OCI-LY1 (cell line): ENCODE measurements at regions not wholly inside any gene's neighbourhood (a gene's known extent, or its start where the extent isn't known, plus 50 kb on each side); places are given as distances from the start of the nearest gene placed in this dataset.

Experiments
- EZH2 ChIP-seq: fragments of 200-600 bp; sonication (generic), shearing (Covaris generic); IDR thresholded peaks from 2 replicates; pipeline ENCODE4 v1.8.0; 2017; ENCODE audit warnings: borderline replicate concordance, mixed run types, mild to moderate bottlenecking, antibody characterized with exemption, low read length, moderate library complexity, mixed read lengths
- TF ChIP-seq, protein P1 (sequence below): fragments of 200-600 bp; sonication (generic), shearing (Covaris generic); IDR thresholded peaks from 2 replicates; pipeline ENCODE4 v1.5.1; 2017; ENCODE audit warnings: mild to moderate bottlenecking, antibody characterized with exemption, low read length, moderate library complexity, mixed read lengths

DNA sequence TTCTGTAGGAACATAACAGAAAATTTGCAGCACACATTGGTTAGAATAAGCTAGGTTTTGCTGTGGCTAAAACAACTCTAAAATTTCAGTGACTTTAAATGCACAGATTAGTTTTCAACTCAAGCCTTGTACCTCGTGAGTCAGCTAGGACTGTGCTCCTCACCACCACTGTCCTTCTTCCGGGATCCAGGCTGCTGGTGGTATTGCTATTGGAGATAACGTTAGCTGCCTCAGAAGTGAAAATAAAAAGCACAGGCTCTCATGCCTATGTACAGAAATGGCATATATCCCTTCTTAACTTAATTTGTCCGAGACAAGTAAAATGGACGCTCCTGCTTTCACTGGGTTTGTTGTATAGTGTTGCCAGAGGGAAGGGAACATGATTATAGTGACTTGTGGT is 931.1 kb upstream of the EYS start:
- TF ChIP-seq, protein P1, sequence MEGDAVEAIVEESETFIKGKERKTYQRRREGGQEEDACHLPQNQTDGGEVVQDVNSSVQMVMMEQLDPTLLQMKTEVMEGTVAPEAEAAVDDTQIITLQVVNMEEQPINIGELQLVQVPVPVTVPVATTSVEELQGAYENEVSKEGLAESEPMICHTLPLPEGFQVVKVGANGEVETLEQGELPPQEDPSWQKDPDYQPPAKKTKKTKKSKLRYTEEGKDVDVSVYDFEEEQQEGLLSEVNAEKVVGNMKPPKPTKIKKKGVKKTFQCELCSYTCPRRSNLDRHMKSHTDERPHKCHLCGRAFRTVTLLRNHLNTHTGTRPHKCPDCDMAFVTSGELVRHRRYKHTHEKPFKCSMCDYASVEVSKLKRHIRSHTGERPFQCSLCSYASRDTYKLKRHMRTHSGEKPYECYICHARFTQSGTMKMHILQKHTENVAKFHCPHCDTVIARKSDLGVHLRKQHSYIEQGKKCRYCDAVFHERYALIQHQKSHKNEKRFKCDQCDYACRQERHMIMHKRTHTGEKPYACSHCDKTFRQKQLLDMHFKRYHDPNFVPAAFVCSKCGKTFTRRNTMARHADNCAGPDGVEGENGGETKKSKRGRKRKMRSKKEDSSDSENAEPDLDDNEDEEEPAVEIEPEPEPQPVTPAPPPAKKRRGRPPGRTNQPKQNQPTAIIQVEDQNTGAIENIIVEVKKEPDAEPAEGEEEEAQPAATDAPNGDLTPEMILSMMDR, result no peak
- TF ChIP-seq EZH2, result no peak
